Islet of Langerhans (tissue), 1 donor: ENCODE measurements at regions not wholly inside any gene's neighbourhood (a gene's known extent, or its start where the extent isn't known, plus 50 kb on each side); places are given as distances from the start of the nearest gene placed in this dataset.

ENCODE experiments used
- FAIRE-seq: peaks from one replicate; lab custom pipeline; 2011; peaks lifted over from hg19 to GRCh38; lab: Jason Lieb, UNC

DNA sequence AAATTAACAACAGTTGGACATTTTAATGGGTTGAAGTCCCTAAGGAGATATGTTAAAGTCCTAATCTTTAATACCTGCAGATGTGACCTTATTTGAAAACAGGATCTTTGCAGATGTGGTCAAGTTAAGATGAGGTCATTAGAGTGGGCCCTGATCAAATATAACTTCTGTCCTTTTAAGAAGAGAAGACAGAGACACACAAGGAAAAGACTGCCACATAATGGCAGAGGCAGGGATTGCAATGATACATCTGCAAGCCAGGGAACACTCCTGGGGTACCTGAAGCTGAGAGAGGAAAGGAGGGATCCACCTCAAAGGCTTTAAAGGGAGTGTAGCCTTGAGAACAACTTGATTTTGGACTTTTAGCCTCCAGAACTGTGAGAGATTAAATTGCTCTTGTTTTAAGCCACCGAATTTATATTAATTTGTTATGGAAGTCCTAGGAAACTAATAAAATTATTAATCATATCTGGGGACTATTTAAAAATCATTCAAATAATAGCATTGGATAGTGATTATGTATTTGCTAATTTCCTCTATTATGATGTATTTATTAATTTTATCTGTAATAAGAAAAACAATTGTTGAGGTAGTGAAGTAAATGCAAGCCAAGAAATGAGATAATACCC, 700.0 kb upstream of the PCDH15 start:
- no peak for FAIRE-seq

- FAIRE-seq, result no peak
Measured at GRCh38 chr10:55497893-55498499, 697.0 kb upstream of the PCDH15 start.

DNA sequence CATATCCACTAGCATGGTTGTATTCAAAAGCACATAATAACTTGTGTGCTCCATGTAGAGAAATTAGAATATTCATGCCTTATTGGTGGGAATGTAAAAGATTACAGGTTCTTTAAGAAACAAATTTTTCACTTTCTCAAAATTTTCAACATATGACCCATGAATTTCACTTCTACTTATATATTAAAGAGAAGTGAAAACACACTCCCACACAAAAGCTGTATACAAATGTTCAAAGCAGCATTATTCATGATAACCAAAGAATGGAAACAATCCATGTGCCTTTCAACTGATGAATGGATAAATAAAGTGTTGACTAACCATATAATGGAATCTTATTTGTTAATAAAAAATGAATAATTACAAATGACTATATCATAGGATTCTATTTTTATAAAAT, 694.5 kb upstream of the PCDH15 start:
- FAIRE-seq, result no peak

- FAIRE-seq, result no peak
Measured at GRCh38 chr10:55491712-55492111, 690.7 kb upstream of the PCDH15 start.

DNA sequence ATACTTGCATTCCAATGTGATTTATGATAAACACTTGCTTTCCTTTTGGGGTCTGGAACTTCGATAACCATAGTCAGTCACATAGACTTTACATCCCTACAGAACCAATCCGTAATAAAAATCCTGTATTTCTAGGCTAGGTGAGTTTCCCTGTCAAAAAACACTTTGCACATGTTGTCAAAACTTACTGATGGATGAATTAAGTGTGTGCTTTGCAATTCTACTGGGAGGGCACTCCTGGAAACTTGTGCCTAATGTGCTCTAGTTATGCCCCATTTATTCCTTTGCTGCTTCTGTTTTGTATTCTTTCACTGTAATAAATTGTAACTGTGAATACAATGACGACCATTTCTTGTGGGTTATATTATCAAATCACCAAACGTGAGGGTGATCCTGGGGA, 684.8 kb upstream of the PCDH15 start:
- no peak for FAIRE-seq

DNA sequence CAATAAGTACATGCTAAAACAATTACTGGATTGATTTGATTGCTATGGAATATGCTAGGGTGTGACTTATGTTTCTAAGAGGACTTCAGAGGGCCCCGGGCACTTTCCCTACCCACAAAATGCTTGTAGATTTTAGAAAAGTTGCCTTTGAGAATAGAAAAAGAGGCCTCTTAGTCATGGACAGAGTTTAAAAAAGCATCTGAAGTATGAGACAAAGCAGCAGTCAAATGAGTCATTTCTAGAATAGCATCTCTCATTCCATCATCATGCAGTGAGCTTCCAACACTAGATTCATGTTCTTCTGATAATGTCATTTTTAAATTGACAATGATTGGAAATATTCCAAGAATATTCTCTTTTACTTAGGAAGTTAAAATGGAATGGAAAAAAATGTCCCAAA, 675.1 kb upstream of the PCDH15 start:
- FAIRE-seq, result no peak

- no peak for FAIRE-seq
Measured at GRCh38 chr10:55474258-55474657, 673.2 kb upstream of the PCDH15 start.

DNA sequence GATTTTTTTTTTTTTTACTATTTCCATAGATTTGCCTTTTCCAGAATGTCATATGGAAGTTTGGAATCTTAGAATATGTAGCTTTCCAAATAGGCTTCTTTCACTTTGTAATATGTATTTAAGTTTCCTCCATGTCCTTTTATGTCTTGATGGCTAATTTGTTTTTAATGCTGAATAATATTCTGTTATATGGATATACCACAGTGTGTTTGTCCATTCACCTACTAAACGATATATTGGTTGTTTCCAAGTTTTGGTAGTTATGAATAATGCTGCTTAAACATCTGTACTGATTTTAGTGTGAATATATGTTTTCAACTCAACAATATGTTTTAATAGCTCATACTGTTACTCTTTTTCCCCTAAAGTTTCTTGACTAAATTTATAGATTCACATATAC, 669.8 kb upstream of the PCDH15 start:
- no peak for FAIRE-seq

DNA sequence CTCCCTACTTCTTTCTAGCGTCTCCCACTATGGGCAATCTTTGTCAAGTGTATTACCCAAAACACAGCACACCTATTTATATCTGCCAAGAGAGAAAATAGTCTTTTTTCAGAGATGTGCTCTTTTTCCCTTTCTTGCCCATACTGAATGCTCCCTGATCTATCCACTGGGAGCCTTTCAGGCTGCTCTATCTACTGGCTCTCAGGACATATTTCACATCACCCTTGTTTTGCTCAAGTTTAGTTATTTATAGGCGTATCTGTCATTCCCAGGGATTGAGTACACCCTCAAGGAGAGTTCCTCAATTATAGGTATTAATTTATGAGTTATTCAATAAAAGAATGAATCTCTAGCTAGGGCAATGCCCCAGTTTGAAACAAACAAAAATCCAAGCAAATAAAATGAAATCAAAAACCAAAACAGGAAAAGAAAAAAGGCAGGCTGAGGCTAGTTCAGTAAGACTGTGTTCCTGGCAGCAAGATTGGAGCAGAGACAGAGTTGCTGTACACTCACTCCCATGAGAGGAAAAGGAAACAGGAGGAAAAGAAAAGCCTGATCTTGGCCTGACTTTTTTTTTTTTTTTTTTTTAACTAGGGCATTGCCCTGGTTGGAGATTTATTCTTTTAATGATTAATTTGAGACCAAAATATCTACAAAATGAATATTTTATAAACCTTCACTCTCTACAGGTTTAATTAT, 665.9 kb upstream of the PCDH15 start:
- no peak for FAIRE-seq

DNA sequence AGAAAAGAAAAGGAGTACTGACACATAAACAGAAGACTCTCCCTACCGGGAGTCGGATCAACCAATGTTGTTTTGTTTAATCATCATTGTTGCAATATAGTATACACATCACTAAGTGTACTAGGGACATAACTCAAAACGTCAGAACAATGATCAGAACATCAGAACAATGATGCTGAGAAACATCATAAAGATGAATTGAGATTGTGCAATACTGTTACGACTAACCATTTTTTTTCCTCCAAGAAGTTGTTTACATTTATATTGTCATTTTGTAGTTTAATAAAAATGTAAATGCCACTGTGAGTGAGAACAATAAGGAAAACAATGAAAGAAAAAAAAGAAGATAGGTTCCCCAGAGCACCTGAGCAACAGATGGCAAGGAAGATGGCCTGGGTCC, 663.1 kb upstream of the PCDH15 start:
- FAIRE-seq, result no peak

- no peak for FAIRE-seq
Measured at GRCh38 chr10:55460008-55460407, 659.0 kb upstream of the PCDH15 start.

DNA sequence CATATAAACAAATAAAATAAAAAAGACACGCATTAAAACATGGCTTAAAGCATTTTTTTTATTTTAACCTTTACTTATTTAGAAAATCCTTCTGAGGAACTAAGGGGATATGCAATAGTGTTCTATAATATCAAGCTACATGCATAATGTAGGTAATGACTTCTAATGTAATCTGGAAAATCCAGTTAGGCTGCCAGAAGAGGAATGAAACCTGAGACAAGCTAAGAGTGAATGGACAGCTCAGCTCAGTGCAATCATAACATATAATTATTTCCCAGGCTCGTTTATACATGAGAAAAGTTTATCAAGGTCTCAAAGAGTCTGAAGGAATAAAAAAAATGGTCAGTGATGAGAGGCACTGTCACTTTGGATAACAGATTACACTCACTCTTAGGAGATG, 649.0 kb upstream of the PCDH15 start:
- FAIRE-seq, result no peak

GRCh38 chr10:55446441-55447002, 645.5 kb upstream of the PCDH15 start:
- FAIRE-seq, result no peak

DNA sequence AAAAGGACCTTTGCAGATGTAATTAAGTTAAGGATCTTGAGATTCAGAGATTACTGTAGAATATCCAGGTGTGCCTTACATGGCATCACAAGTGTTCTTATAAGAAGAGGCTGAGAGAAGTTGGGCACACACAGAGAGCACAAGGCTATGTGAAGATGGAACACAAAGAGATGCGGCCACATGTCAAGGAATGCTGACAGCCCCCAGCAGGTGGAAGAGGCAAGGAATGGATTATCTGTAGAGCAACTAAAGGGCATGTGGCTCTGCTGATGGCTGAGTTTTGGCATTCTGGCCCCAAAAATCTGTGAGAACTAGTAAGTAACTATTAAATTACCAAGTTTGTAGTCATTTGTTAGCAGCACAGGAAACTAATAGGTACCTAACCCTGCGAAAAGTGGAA, 640.7 kb upstream of the PCDH15 start:
- no peak for FAIRE-seq

- no peak for FAIRE-seq
Measured at GRCh38 chr10:55426138-55426537, 625.1 kb upstream of the PCDH15 start.

DNA sequence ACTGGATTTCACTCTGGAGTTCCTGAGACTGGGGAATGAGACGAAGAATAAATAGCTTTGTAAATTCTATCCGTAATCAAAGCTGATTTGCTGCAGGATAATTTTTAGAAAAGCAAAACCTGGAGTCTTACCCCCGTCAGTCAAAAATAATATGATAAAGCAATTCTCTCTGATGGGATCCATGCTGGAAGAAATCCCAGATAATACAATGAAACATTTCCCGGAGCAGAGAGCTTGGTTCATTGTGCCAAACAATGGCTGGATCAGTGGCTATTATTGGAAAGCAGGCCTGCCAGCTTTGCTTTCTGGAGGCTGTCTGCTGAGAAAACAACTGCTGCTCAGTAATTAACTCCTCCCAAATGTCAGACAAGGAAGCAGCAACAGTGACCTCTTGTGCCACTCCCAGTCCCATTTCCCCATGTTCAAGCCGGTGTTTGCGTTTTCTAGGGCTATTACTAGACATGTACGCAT, 609.4 kb upstream of the PCDH15 start:
- no peak for FAIRE-seq

- no peak for FAIRE-seq
Measured at GRCh38 chr10:55404094-55404493, 603.1 kb upstream of the PCDH15 start.

- no peak for FAIRE-seq
Measured at GRCh38 chr10:55400075-55400849, 599.2 kb upstream of the PCDH15 start.

DNA sequence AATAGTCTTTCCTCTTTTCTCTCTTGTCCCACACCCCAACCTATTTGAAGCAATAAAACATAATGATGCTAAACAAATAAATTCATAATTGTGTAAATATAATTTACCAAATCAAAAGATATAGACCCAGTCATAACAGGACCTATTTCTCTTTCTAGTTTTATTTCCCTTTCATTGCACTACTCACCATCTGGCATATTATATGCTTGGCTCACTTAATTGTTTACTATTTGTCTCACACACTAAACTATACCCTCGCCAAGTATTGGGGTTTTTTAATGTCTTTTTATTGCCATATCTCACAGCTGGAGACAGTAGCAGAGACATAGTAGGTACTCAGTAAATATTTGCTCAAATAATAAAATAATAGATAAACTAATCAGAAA, 597.5 kb upstream of the PCDH15 start:
- FAIRE-seq, result no peak

DNA sequence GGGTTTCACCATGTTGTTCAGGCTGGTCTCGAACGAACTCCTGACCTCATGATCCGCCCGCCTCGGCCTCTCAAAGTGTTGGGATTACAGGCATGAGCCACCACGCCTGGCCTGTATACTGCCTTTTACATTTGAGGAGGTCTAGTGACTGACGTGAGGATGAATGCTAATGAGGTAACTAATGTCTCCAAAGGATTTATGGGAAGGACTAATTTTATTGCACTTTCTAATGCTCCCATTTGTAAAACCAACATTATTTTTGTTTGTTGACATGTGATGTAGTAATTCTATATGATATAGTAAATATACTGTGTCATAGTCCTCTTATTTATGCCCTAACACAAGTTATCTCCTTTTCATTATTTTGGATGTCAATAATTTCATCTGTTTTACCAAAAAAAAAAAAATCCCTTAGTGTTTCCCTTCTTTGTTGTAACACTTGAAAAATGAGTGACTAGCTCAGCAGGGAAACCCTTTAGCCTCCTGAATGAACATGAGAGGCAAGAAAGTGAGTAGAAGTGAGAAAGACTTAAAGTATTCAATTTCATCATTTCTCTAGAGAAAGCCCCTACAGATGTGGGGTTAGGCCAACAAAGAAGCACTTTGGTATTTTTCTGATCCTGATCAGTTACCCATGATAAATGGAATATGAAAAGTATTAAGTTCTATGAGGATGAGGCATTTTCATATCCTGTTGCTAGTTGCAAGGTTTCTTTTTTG, 596.9 kb upstream of the PCDH15 start:
- no peak for FAIRE-seq

GRCh38 chr10:55378196-55378595, 577.2 kb upstream of the PCDH15 start:
- no peak for FAIRE-seq

DNA sequence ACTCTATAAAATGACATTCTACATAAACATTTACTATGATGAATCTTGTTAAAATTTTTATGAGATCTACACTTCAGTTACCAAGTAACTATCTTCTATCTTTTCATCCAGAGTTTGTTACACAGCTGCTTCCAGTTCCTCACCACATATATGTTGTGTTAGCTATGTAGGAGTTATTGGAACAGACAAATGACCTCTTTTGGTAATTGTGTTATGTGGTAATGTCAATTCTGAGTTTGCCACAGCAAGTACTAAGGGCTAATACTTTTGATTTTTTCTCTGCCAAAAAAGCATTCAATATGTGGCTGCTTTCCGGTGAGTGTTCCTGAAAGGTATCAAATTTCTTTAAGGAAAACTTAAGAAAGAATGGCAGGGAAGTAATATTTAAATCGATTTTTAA, 573.9 kb upstream of the PCDH15 start:
- no peak for FAIRE-seq
